SKM-1 treated with dmso at 0.1 percent for 144 hours (cell line): ENCODE measurements at regions not wholly inside any gene's neighbourhood (a gene's known extent, or its start where the extent isn't known, plus 50 kb on each side); places are given as distances from the start of the nearest gene placed in this dataset.
"Not testable (repeated sequence)": the region's sequence is repeated elsewhere in the genome, so short reads cannot be mapped to it uniquely, and the experiment has no call there.

Experiments
- DNase-seq: peaks from one replicate; lab custom pipeline; 2025; ENCODE audit not compliant: unreplicated experiment; lab: John Stamatoyannopoulos, UW

DNA sequence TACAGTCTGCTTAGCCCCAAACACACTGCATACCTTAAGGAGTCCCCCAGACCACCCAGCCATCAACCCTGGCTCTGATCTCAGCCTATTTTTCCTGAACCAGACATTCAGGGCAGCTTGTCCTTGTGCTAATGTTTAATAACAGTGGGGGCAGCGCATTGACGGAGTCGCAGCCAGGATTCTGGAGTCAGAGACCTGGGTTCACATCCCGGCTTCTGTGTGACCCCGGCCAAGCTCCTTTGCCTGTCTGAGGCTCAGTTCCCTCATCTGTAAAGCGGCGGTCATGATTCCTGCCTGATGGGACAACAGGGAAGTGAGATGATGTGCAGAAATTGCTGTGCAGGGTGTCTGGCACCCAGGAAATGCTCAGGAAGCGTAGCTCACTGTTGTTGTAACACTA, 63.1 kb downstream of the MATN1 start:
- DNase-seq = no peak

- DNase-seq = no peak
These were observed 63.7 kb downstream of the MATN1 start for GRCh38 chr1:30659702-30660101.

DNA sequence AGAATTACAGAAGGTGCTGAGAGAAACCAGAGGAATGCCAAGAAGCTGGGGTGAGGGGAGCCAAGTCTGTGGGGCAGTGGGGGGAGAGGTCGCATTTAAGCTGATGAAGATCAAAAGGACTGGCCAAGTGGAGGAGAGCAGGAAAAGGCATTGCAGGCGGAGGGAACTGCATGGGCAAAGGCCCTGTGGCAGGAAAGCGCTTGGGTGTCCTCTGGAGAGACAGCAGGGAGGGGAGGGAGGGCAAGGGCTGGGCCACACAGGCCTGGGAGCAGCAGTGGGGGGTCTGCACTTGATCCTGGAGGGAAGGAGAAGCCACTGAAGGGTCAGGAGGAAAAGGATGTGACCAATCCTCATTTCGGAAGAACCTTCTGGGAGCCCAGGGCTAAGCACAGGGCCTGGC, 65.0 kb downstream of the MATN1 start:
- not testable (repeated sequence) for DNase-seq

DNA sequence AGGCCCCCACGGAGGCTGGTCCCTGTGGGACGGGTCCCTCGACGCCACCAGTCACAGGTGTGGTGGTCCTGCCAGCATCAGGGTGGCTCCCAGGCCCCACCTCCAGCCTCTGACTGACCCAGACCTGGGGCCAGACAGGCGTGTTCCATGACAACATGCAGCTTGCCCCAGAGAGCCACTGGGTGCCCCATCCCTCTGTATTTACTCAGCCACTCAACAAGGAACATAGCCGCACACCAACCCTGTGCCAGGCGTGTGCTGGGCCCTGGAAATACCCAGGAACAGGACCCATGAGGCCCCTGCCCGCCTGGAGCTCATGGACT, 65.4 kb downstream of the MATN1 start:
- no peak for DNase-seq

- no peak for DNase-seq
These were observed 66.0 kb downstream of the MATN1 start for GRCh38 chr1:30657131-30658013.

- DNase-seq = no peak
These were observed 67.0 kb downstream of the MATN1 start for GRCh38 chr1:30656171-30656940.

DNA sequence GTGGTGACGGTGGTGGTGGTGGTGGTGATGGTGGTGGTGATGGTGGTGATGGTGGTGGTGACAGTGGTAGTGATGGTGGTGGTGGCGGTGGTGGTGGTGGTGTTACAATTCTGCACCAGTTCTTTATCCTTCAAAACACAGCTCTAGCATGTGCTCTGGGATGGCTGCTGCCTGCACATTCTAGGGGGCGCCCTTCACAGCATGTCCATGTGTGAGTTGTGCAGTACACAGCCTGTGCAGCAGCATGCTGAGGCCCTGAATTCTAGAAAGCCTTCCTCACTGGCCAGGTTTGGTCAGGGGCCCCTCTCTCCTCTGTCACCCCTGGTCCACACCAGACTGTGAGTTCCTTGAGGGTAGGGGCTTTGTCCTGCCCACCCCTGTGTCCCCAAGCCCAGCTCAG, 67.7 kb downstream of the MATN1 start:
- no peak for DNase-seq

GRCh38 chr1:30654188-30654587, 69.2 kb downstream of the MATN1 start:
- DNase-seq = no peak

GRCh38 chr1:30652152-30652841, 71.1 kb downstream of the MATN1 start:
- DNase-seq = no peak

- DNase-seq = not testable (repeated sequence)
These were observed 72.0 kb downstream of the MATN1 start for GRCh38 chr1:30651395-30651794.

DNA sequence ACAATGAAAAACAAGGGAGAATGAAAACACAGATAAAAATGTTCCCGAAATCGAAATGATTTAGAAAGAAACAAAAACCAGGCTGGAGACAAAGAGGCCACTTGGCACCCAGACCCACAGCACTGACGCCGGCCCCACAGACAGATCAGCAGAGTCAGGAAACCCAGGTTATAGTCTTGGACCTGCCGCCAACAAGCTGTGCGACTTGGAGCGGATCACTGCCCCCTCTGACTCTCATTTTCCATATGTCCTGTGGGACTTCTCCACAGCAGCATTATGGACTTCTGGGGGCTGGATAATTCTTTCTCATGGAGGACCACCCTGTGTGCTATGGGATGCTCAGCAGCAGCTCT, 72.4 kb downstream of the MATN1 start:
- DNase-seq = no peak

DNA sequence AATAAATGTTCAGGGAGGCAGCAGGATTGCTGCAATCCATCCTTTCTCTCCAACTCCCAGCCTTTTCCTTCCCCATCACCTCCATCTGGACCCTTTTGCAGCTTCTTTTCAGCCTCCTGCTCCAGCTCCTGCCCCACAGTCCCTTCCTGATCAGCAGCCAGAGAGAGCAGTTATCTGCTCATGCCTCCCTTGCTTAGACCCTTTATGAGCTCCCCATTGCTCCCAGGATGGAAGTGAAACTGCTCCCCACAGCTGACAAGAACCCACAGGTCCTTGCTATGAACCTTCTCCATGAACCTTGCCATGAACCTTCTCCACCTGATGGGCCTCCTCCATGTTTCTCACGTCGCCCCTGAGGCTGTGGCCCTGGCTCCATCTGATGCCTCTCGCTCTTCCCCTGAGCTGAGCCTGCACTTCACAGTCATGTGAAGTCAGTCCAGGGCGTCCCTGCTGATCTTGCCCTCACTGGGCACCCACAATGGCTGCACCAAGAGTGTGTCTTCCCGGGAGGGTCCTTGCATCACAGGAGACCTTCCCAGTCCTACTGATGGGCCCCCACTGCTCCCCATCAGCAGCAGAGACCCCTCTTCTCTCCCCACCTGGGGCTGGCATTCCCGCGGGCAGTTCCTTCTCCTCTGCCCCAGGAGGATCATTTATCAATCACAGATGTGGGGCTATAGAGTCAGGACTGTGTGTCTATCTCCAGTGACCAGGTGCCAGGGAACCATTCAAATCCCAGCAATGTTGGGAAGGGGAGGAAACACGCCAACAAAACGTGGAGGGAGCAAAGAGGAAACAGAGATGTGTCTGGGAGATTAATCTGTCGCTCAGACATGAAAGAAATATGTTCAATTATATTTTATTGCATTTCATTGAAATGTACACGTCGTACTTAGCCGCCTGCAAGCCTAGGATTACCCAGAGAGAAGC, 73.1 kb downstream of the MATN1 start:
- no peak for DNase-seq

DNA sequence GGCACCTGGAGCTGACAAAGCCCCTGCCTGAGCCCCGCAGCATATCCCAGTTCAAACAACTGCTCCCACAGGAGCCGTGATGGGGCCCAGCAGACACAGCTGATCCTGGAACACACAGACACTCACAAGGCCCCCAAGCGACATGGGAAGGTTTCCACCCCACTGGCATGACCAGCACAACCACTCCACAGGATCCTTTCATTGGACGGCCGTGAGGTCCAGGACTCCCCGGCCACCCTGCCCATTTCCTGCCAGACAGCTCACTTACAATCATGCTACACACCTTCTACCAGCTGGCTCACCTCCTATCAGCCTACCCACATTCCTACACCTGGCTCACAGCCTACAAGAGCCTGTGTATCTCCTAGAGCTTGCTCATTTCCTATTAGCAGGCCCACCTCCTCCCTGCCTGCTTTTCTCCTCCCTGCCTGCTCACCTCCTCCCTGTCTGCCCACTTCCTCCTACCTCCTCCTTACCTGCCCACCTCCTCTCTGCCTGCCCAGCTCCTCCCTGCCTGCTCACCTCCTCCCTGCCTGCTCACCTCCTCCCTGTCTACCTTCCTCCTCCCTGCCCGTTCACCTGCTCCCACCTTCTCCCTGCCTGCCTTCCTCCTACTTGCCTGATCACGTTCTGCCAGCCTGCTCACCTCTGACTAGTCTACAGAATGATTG, 73.9 kb downstream of the MATN1 start:
- no peak for DNase-seq

DNA sequence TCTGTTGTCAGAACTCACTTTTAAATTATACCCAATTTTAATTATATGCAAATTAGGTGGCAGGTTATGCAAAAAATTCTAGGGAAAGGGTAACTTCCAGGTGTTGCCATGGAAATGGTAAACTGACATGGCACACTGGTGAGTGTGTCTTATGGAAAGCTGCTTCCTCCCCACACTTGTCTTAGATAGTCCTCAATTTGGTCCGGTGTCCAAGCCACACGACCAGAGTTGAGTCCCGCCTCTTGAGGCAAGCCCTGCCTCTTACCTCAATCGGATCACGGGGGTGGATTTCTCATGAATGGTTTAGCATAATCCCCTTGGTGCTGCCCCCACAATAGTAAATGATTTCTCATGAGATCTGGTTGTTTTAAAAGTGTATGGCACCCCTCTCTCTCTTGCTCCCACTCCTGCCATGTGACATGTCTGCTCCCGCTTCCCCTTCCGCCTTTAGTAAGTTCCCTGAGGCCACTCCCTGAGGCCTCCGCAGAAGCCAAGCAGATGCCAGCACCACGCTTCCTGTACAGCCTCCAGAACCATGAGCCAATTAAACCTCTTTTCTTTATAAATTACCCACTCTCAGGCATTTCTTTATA, 74.9 kb downstream of the MATN1 start:
- no peak for DNase-seq

GRCh38 chr1:30645807-30646206, 77.6 kb downstream of the MATN1 start:
- no peak for DNase-seq

DNA sequence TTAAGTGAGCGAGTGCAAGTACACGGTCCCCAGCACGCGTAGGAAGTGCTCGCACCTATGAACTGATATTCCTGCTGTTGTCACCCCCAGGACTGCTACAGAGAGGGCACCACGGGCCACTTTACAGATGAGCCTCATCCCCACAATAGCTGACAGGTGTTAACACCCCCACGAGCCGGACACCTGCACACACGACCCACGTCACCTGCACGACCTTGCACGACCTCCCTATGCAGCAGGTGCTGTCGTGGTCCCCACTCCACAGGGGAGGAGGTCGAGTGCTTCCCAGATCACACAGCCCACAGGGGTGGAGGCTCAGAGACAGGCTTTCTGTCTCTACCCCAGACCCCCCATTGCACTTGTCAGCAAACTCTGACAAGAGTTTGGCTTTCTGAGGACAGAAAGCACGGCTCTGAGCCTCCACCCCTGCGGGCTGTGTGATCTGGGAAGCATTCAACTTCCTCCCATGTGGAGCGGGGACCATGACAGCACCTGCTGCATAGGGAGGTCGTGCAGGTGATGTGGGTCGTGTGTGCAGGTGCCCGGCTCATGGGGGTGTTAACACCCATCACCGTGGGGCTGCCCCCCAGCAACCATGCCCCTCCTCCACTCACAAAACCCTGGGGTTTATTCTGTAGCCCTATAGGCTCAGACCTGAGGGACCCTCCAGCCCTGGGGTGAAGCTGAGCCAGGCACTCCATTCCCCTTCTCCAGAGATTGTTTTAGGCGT, 80.8 kb downstream of the MATN1 start:
- DNase-seq = no peak

GRCh38 chr1:30641572-30642353, 81.6 kb downstream of the MATN1 start:
- no peak for DNase-seq

DNA sequence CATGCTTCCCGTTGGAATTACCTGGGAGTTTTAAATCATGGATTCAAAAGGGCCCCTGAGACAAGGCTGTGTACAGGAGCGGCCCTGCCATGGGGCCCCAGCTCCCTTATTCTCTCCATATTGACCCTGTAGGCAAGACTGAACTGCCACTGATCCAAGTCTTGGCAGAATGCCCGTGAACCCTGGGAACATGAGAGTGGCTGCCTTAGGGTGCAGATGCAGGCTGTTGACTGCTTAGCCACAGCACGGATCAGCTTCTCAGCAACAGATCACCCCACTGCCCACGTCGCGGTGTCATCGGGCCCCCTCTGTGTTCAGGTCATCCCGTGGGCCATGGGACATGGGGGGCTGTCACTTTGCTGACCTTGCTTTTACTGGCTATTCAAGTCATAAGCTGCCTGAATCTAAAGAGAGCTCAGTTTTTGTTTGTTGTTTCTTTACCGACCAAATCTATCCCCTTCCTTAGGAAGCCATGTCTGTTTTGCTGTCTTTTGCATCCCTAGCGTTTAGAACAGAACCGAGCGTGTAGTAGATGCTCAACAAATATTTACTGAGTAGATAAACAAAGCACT, 83.4 kb downstream of the MATN1 start:
- no peak for DNase-seq
